Motor neuron (in vitro differentiated cells): ENCODE measurements at regions not wholly inside any gene's neighbourhood (a gene's known extent, or its start where the extent isn't known, plus 50 kb on each side); places are given as distances from the start of the nearest gene placed in this dataset.
"Not testable (repeated sequence)": the region's sequence is repeated elsewhere in the genome, so short reads cannot be mapped to it uniquely, and the experiment has no call there.

Experiments used
- ATAC-seq, 8 experiments: fragments of 200-7000 bp; cut with Tn5 transposase; replicated peaks in 6 of 8; 2 replicates each; pipeline ENCODE4 v1.8.0; 2021; ENCODE audit warnings: mild to moderate bottlenecking in 8 of 8, moderate library complexity in 8 of 8
- H3K27ac ChIP-seq, 2 donors: fragments of 250-450 bp; sonication (Bioruptor Pico); 2 replicates each; pipeline ENCODE4 v1.9.0; 2021; ENCODE audit warnings: antibody characterized with exemption in 2 of 2, mild to moderate bottlenecking in 2 of 2, moderate library complexity in 1 of 2
- H3K4me1 ChIP-seq, 2 donors: fragments of 250-450 bp; sonication (Bioruptor Pico); replicated peaks in 1 of 2; 2 replicates each; pipeline ENCODE4 v1.6.1; 2021; ENCODE audit warnings: antibody characterized with exemption in 2 of 2, mild to moderate bottlenecking in 2 of 2, moderate library complexity in 1 of 2
- H3K4me3 ChIP-seq, 5 donors: fragments of 250-450 bp; sonication (Bioruptor Pico); 2 replicates each; pipeline ENCODE4 v1.9.0; 2021; ENCODE audit warnings: antibody characterized with exemption in 5 of 5, mild to moderate bottlenecking in 5 of 5, moderate library complexity in 4 of 5
- WGBS, 10 experiments: fragments of 450-650 bp; shearing (Covaris generic); methylation state at CpG; one replicate each; pipeline ENCODE4 v1.0.0; 2022; 5-methylcytosine and 5-hydroxymethylcytosine counted together
- in situ Hi-C, 9 experiments: fragments of 400-800 bp; cut with MboI; loops; one replicate each; pipeline ENCODE4 v1.15.0; 2021; ENCODE audit warnings: low sequenced_read_pairs in 9 of 9, low pct_unique_long_range_greater_than_20kb in 2 of 9; ENCODE audit not compliant: unreplicated experiment in 9 of 9

DNA sequence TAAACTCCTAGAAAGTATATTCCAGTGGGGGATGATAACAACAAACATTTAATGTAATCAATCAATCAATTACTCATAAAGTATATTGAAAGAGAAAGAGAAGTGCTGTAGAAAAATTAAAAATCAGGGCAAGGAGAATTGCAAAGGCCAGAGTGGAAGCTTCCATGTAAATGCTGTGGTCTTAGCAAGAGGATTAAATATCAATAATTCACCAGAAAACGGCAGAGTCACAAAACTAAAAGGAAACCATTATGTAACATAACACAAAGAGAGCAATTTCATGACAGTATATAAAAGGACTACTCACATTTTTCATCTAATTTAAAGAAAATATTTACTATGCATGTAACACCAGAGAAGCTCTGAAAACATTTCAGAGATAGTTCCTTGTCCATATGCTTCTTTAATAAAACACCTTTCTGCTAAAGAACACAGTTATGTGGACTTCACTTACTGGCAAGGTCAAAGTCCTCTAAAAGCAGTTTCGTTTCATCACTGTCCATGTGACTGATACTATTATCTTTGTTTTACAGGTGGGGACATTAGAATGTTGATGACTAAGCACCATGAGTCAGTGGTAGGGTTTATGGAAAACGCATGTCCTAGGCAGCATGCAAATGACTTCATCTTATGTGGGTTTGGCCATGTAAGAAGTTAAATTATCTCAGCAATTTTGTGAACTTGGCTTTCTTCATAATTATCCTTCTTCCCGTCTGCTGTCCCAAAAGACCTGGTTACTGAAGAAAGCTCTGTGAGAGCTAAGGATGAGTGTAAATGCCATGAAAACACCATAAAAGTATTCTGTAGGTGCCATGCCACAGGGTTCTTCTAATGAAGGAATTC, 185.8 kb upstream of the TENT5A start:
- Histone ChIP-seq H3K4me1 (no peaks in the 10 kb centered on the region), H3K27ac (no peak overlapping the region), H3K4me3 (no peak overlapping the region)
- WGBS, 10 experiments = 4 to 62% (median 38%) methylated on average over 1 to 4 of the region's 4 CpGs
- ATAC-seq = peak in 7 of 8 experiments; percentile 21 to 96 (median 79)
- in situ Hi-C loops = no loop called here

DNA sequence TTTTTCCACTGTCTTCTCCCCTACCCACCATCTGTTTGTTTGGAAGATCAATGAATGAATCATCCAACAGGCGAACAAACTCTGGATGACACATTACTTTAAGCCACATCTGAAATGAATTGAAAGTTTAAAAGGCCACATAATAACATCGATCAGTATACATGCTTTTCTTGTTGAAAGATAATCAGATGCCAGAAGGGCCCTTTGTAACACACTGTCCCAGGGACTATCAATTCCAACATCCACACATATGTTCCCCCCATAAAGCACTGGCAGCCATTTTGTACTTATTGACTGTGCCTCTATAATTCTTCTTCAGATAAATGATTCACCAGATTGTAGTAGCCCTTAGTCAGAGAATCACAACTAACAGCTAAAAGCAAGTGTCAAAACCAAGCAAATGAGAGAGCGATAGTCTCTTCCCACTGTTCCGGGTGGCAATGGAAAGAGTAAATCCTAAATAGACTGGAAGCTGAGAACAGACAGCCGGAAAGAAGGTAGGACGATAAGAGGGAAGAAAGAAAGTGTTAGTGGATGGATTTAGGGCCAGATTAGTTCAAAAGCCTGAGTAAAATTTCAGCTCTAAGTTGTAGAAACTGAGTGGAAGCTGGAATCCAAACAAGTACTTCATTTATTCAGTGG, 184.9 kb upstream of the TENT5A start:
- WGBS, 10 experiments = 0 to 91% (median 77%) methylated on average over 3 to 5 of the region's 6 CpGs
- H3K4me1 ChIP-seq = no peaks in the 10 kb centered on the region
- H3K4me3 ChIP-seq = no peak overlapping the region
- no peak overlapping the region for H3K27ac ChIP-seq
- peak in 7 of 8 experiments; percentile 23 to 79 (median 70) for ATAC-seq
- in situ Hi-C loops = no loop called here

DNA sequence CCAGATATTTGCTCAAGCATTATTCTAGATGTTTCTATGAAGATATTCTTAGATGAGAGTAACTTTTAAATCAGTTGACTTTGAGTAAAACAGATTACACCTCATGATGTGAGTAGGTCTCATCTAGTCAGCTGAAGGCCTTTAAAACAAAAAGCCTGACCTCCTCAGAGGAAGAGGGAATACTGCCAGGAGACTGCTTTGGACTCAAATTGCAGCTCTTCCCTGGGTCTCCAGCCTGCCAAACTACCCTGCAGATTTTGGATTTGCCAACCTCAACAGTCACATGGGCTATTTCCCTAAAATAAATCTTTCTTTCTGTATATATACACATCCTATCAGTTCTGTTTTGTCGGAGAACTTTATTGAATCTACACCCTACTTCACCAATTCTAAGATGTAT, 182.5 kb upstream of the TENT5A start:
- no peak overlapping the region for H3K27ac ChIP-seq
- ATAC-seq = no peak
- in situ Hi-C loops = no loop called here
- no peak overlapping the region for H3K4me3 ChIP-seq
- 75 to 100% (median 100%) methylated on average over 1 of the region's 1 CpG; no CpG with 5 or more reads in 3 of the 10 experiments for WGBS, 10 experiments
- no peaks in the 10 kb centered on the region for H3K4me1 ChIP-seq

DNA sequence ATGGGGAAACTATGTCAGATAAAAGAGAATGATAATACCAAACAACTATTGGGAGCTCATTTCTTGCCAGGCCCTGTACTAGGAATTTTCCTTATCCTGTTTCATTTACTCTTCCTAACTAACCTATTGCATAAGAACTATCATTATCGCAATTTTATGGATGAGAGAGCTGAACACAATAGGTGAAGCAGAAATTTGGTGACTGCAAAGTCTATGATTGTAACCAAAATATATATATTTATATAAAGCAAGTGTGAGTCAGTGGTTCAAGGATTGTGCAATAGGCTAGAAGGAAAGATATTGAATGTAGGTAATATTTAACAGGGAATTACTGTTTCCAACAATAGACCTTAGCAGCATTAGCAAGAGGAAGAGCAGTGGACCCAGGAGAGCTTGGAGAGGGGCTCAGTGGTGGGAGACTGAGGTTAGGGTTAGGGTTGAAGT, 181.1 kb upstream of the TENT5A start:
- no peak for ATAC-seq
- Histone ChIP-seq H3K4me3 (no peak overlapping the region), H3K4me1 (no peaks in the 10 kb centered on the region), H3K27ac (no peak overlapping the region)
- 71 to 100% (median 100%) methylated on average over 1 of the region's 1 CpG; no CpG with 5 or more reads in 3 of the 10 experiments for WGBS, 10 experiments
- in situ Hi-C loops = no loop called here

DNA sequence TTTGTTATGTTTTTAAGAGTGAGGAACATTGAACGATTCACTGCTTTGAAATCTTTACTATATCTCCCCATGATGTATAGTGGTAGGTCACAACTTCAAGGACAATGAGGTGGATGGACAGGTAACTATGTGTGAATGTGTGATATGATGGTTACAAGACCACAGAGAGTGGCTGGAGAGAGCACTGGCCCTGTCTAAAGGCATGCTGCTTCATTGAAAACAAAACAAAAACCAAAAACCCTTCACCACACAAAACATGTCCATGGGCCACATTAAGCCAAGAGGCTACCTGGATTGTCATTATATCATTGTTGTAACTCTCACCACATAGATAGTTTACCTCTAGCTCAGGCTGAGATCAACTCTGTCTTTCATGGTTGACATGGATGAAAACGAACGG, 180.6 kb upstream of the TENT5A start:
- in situ Hi-C loops = no loop called here
- Histone ChIP-seq H3K4me3 (no peak overlapping the region), H3K4me1 (no peaks in the 10 kb centered on the region), H3K27ac (no peak overlapping the region)
- WGBS, 10 experiments = 55 to 100% (median 96%) methylated on average over 1 to 3 of the region's 3 CpGs; no CpG with 5 or more reads in 3 of the 10 experiments
- ATAC-seq = no peak

DNA sequence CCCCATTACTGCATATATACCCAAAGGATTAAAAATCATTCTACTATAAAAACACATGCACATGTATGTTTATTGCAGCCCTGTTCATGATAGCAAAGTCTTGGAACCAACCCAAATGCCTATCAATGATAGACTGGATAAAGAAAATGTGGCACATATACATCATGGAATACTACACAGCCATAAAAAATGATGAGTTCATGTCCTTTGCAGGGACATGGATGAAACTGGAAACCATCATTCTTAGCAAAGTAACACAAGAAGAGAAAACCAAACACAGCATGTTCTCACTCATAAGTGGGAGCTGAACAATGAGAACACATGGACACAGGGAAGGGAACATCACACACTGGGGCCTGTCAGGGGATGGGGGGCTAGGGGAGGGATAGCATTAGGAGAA, 180.0 kb upstream of the TENT5A start:
- H3K27ac ChIP-seq, ATAC-seq, in situ Hi-C loops: not testable (repeated sequence)

DNA sequence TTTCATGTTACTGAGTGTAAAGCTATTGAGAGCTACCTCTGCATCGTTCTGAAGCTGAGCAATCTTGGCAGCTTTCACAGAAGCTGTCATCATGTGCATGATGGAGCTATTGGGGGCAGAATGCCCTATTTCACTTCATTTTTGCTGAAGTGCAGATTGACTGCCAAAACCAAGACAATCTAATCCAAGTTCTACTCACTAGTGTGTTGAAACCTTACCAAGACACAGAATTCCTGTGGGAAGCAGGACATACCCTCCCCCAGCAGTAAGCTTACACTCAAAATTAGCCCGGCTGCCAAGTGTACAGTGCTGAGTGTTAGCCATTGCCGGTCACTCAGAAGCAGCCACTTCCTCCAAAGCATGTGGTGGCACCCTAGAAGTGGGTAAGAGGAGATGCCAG, 177.3 kb upstream of the TENT5A start:
- Histone ChIP-seq H3K27ac (no peak overlapping the region), H3K4me3 (no peak overlapping the region), H3K4me1 (peaks cover 0 to 10% of the 10 kb centered on the region in 2 donors)
- in situ Hi-C loops = no loop called here
- ATAC-seq = no peak
- WGBS, 10 experiments = 0 to 100% (median 51%) methylated on average over 1 to 3 of the region's 3 CpGs; no CpG with 5 or more reads in 4 of the 10 experiments

More for the DNA sequence above, 180.0 kb upstream of the TENT5A start:
- H3K4me3 ChIP-seq, H3K4me1 ChIP-seq: not testable (repeated sequence)

DNA sequence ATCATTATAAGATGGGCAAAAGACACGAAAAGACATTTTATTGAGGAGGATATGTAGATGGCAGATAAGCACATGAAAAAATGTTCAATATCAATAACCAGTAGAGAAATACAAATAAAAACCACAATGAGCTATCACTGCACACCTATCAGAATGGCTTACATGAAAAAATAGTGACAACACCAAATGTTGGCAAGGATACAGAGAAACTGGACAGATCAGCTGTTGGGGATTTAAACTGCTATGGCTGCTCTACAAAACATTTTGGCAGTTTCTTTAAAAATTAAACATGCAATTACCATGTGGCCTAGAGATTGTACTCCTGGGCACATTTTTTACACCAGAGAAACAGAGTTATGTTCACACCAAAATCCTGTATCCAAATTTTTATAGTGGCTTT, 172.7 kb upstream of the TENT5A start:
- 57 to 100% (median 95%) methylated on average over 1 of the region's 1 CpG for WGBS, 10 experiments
- Histone ChIP-seq H3K4me1 (peaks cover 0 to 10% of the 10 kb centered on the region in 2 donors), H3K4me3 (no peak overlapping the region), H3K27ac (no peak overlapping the region)
- ATAC-seq = no peak
- in situ Hi-C loops = no loop called here

DNA sequence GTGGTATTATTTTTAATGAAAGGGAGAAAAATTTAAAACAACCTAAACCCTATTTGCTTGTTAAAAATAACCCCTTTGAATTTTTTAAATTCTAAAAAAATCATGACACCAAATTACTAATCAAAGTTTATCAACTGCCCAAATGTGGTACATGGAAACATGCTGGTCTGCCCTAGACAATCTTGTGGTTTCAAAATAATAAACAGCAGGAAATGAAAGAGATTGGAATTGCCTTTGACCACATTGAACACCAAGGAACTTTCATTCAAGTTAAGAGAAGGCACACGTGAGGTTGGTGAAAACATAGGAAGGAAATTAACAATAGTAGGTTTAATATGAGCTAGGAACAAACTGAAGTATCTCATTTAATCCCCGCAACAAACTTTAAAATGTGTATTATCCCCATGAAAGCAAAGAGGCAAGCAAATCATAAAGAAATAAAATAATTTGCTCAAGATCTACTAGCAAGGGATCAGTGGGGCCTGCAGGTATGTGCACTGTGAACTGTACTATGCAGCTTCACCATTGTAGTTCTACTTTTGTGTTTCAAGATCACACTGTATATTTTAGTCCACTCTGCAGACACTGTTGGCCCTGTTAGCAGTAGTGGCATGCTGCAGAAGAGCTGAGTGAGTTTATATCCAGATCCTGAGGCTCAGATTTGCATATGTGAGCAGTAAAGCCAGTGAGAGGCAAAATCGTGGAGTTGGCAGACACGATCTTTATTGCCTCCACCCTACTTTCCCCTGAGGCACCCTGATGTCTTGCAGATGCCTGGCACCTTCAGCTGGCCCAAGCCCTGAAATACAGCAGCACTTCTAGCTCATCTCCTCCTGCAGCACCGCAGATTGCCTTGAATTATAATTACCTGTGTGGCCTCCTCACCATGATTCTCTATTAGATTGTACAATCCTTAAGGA, 157.8 kb upstream of the TENT5A start:
- no peaks in the 10 kb centered on the region for H3K4me1 ChIP-seq
- H3K27ac ChIP-seq = no peak overlapping the region
- in situ Hi-C loops = no loop called here
- WGBS, 10 experiments = 31 to 100% (median 74%) methylated on average over 2 to 5 of the region's 5 CpGs
- no peak overlapping the region for H3K4me3 ChIP-seq
- ATAC-seq = peak in 3 of 8 experiments; percentile 30 to 93 (median 37)

DNA sequence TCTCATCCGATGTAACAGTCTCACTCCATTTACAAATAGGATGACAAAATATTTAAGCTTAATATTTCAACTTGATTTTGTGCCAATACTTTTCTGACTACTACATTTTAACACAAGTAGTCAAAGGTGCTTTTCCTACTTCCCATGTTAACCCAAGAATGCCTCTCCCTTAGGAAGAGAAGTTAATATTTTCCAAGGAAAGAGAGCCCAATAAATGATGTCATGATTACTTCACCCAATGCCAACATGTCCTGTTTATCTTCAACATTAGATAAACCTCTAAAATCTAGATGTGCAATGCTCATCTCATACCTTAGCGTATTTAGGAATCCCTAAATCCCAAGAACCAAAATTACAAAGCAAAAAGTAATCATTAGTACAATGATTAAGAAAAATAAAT, 156.7 kb upstream of the TENT5A start:
- Histone ChIP-seq H3K4me1 (no peaks in the 10 kb centered on the region), H3K4me3 (no peak overlapping the region), H3K27ac (no peak overlapping the region)
- WGBS, 10 experiments = 83 to 100% (median 100%) methylated on average over 1 to 2 of the region's 2 CpGs; no CpG with 5 or more reads in 1 of the 10 experiments
- in situ Hi-C loops = no loop called here
- no peak for ATAC-seq

DNA sequence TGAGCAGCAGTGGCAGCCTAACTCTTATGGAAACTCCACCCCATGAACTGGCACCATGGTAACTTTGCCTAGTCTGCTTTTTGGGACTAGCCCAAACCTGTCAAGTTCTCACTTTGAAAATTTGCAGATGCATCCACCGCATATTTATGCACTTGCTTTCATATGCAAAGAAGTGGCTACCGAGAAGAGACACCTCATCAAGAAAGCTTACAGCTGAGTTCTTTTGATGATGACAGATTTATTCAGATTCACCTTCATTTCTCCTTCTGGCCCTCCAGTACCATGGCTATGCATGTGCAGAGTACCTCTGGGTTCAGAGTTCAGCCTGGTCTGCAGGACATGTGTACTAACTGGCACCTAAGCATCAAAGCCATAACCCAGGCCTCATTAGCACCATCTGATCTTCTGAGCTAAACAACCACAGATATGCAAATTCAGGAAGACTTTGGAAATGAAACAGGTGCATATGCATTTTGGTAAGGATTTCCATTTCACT, 154.3 kb upstream of the TENT5A start:
- H3K27ac ChIP-seq = no peak overlapping the region
- no peak overlapping the region for H3K4me3 ChIP-seq
- WGBS, 10 experiments = 13 to 80% (median 36%) methylated on average over 1 to 2 of the region's 2 CpGs
- no peaks in the 10 kb centered on the region for H3K4me1 ChIP-seq
- ATAC-seq = peak in 3 of 8 experiments; percentile 9 to 28 (median 20)
- in situ Hi-C loops = no loop called here

DNA sequence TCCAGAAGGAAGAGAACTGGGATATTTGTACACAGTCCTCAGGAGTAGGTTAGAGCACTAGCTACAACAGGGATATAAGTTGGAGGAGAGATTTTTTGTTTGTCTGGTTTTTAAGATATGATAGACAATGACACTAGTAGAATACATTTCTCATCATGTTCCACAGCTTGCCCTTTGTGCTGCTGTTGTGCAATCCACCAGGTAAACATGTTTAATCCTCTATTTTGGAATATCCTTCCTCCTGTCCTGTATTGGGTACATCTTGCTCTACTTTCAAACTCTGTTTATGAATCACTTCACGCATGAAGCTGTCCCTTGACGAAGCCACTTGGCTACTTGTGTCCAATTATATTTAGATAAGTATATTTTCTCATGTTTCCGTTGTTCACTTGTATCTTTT, 153.6 kb upstream of the TENT5A start:
- ATAC-seq = no peak
- 60 to 100% (median 91%) methylated on average over 1 to 3 of the region's 3 CpGs for WGBS, 10 experiments
- Histone ChIP-seq H3K27ac (no peak overlapping the region), H3K4me3 (no peak overlapping the region), H3K4me1 (no peaks in the 10 kb centered on the region)
- in situ Hi-C loops = no loop called here

DNA sequence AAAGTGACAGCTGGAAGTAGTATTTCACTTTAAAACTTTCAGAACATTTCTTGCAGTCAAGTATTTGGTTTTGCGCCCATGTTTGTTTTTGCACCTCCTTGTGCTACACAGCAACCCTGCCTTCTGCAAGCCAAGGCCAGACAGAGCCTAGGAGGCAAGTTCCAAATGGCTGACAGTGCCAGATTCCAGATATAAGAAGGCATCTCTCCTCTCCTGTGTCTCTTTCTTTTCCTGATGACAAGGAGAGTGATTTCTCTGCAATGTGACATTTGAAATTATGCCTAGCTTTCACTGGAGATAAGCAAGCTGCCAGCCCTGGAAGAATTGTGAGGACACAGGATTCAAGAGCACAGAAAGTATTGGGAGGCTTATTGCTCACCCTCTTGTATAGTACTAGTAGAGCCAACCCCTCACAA, 149.1 kb upstream of the TENT5A start:
- in situ Hi-C loops = no loop called here
- ATAC-seq = no peak
- WGBS, 10 experiments = 57 to 100% (median 83%) methylated on average over 1 of the region's 1 CpG; no CpG with 5 or more reads in 5 of the 10 experiments

More for the DNA sequence above, 149.1 kb upstream of the TENT5A start:
- no peak overlapping the region for H3K27ac ChIP-seq
- peaks cover 0 to 10% of the 10 kb centered on the region in 2 donors for H3K4me1 ChIP-seq
- H3K4me3 ChIP-seq = no peak overlapping the region
